ENCODE measurements at regions not wholly inside any gene's neighbourhood (a gene's known extent, or its start where the extent isn't known, plus 50 kb on each side); places are given as distances from the start of the nearest gene placed in this dataset.
"Not testable (repeated sequence)": the region's sequence is repeated elsewhere in the genome, so short reads cannot be mapped to it uniquely, and the experiment has no call there.

DNA sequence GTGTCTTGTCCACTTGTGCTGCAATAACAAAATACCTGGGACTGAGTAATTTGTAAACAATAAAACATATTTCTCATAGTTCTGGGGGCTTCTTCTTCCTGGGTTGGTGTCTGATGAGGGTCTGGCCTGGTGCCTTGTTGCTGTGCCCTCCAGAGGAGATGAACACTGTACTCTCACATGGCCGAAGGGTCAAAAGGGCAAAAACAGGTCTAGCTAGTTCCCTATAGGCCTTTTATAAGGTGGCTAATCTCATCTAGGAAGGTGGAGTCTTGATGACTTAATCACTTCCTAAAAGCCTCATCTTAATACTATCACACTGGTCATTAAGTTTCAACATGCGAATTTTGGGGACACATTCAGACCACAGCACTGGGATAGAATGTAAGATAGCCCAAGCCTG, 228.4 kb downstream of the TLE3 start:
- no peak for DNase-seq (ENCODE audit: extremely low spot score)
- TF ChIP-seq, protein P1, sequence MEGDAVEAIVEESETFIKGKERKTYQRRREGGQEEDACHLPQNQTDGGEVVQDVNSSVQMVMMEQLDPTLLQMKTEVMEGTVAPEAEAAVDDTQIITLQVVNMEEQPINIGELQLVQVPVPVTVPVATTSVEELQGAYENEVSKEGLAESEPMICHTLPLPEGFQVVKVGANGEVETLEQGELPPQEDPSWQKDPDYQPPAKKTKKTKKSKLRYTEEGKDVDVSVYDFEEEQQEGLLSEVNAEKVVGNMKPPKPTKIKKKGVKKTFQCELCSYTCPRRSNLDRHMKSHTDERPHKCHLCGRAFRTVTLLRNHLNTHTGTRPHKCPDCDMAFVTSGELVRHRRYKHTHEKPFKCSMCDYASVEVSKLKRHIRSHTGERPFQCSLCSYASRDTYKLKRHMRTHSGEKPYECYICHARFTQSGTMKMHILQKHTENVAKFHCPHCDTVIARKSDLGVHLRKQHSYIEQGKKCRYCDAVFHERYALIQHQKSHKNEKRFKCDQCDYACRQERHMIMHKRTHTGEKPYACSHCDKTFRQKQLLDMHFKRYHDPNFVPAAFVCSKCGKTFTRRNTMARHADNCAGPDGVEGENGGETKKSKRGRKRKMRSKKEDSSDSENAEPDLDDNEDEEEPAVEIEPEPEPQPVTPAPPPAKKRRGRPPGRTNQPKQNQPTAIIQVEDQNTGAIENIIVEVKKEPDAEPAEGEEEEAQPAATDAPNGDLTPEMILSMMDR (IDR thresholded peaks at IDR 0.05; ENCODE audit: control extremely low read depth, extremely low read depth, low read depth, missing control alignments) = no peak
- CTCF ChIA-PET = no interaction called here
- POLR2A ChIA-PET = no interaction called here

DNA sequence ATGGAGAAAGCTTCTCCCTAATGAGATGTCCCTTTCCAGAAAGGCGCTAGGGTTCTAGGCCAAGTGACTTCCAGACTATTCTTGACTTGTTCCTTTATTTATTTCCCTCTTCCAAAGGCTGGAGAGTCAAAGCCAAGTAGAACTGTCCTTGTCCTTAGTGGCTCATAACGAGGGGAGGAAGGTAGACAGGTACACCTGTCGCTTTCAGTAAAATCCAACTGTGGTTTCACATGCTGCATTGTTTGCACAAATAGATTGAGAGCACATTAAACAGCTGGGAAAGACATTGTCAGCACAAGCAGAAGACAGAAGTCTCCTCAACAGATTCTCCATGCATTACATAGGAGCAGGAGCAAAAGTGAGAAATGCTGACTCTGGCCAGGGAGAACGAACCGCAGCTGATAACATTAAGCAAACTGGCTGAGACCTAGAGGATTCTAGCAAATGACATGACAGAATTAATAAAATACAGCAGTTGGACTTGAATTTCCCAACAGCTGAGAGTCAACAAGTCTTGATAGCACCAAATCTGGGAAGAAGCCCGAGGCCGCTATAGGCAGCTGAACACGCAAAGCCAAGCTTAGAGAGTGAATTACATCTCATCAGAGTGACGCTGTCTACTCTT, 227.7 kb downstream of the TLE3 start:
- CTCF ChIA-PET = no interaction called here
- TF ChIP-seq, protein P1 (IDR thresholded peaks at IDR 0.05; ENCODE audit: control extremely low read depth, extremely low read depth, low read depth, missing control alignments) = no peak
- no peak for DNase-seq (ENCODE audit: extremely low spot score)
- POLR2A ChIA-PET = no interaction called here

DNA sequence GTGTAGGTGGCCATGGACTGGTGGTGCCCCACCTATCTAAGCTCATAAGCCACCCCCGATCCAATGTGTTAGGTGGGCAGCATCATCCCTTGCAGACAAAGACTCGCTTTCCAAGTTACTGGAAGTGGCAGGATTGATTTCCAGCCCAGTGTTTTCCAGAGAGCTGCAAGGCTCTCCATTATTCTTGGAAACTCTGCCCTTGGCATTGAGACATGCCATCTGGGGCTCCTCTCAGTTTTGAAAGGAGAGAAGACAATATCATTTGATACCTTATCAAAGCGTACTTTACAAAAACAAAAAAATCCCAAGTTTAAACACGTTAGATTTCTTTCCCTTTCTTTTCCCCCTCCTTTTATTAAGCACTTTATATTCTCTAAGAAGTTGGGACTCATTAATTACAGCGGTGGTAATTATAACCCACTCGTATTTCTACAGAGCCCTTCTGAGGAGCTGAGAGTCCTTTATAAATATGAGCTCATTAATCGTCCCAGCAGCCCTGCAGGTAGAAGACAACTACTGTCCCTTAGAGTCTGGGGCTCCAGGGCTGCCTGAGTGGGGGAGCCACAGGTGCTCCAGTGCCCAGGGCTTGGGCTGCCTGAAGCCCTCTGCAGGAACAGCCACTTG, 226.1 kb downstream of the TLE3 start:
- ChIA-PET POLR2A (no interaction called here), CTCF (interaction anchor here (1.0 to 1.2 kb wide), 2 partner anchors 11 to 22 kb away, joined by 3 read pairs; no protein-coding TSS in a partner anchor)
- TF ChIP-seq, protein P1 (IDR thresholded peaks at IDR 0.05; ENCODE audit: control extremely low read depth, extremely low read depth, low read depth, missing control alignments) = no peak
- DNase-seq (ENCODE audit: extremely low spot score) = no peak

DNA sequence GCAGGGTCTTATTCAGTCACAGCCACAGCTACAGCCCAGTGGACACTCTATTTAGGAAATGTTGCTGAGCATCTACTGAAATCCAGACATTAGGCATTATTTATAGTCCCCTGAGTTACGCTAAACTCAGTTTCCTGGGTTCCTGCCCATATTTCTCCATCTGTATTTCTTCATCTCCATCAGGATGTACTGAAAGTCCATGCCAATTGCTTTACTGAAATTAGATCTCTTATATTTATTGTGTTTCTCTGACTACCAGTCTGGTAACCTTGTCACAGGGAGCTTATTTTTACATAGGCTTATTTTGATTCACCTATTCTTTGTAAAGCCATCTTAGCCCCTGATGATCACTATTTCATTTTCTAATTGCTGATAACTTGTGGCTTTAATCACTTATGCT, 223.9 kb downstream of the TLE3 start:
- ChIA-PET POLR2A (no interaction called here), CTCF (interaction anchor here (1.0 to 1.5 kb wide), 3 partner anchors 9 to 594 kb away, joined by 3 read pairs; no protein-coding TSS in a partner anchor)
- TF ChIP-seq, protein P1 (IDR thresholded peaks at IDR 0.05; ENCODE audit: control extremely low read depth, extremely low read depth, low read depth, missing control alignments) = no peak
- no peak for DNase-seq (ENCODE audit: extremely low spot score)

DNA sequence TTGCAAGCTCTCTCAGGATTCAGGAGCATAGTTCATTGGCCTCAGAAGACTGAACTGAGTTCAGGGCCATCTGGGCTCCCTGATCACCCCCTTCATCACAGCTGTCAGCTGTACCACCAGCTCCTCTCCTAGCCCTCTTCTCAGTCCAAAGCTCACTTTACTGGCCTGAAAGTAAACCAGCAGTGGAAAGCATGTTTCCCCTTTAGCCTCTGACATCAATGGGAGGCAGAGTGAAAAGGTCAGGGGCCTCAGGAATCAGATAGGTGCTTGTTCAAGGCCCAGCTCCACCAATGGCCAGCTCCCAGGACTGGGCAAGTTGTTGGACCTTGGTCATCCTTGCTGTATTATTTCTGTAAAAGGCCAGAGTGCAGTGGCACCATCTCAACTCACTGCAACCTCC, 223.4 kb downstream of the TLE3 start:
- CTCF ChIA-PET = interaction anchor here (1.0 to 1.5 kb wide), 3 partner anchors 8 to 593 kb away, joined by 3 read pairs; no protein-coding TSS in a partner anchor

DNA sequence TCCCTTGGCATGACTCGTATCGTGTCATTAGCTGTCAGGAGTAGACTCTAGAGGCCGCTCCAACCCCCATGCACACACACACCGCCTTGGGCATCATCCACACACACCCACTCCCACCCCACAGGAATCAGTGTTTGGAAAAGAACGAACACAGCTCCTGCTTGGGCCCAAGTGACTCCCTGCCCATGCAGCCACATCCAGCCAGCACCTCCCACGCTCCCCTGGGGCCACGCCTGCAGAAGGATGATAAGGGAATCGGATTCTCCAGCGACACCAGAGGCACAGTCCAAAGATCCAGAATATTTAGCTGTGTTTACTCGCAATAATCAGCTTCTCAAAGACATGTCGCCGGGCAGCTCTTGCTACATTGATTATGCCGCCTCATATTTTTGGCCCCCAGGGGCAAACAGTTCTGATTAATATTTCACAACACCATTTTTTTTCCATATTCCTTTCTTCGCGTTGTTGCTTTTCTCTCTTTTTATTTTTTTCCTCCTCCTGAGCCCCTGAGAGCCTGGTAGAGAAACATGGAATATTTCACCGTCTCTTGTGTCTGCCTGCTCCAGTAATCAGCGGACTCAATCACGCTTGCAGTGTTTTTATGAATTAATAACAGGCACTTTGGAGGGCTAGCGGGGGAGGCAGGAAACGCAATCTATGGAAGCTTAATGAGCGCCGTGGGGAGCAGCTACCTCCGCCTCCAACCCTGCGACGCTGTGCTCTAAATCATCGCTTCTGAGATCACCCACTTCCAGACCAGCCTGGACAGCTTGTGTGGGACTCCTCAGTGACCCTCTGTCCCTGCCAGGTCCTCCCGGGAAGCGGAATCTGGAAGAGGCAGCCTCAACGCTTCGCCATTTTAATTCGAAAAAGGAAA, 221.4 kb downstream of the TLE3 start:
- TF ChIP-seq, protein P1 (IDR thresholded peaks at IDR 0.05; ENCODE audit: control extremely low read depth, extremely low read depth, low read depth, missing control alignments) = no peak
- ChIA-PET CTCF (interaction anchor here (2.2 kb wide), 1 partner anchor 10 kb away, joined by 5 read pairs; no protein-coding TSS in a partner anchor), POLR2A (no interaction called here)
- no peak for DNase-seq (ENCODE audit: extremely low spot score)

More for the DNA sequence above, 223.4 kb downstream of the TLE3 start:
- no peak for DNase-seq (ENCODE audit: extremely low spot score)
- POLR2A ChIA-PET = no interaction called here
- TF ChIP-seq, protein P1 (IDR thresholded peaks at IDR 0.05; ENCODE audit: control extremely low read depth, extremely low read depth, low read depth, missing control alignments) = no peak

DNA sequence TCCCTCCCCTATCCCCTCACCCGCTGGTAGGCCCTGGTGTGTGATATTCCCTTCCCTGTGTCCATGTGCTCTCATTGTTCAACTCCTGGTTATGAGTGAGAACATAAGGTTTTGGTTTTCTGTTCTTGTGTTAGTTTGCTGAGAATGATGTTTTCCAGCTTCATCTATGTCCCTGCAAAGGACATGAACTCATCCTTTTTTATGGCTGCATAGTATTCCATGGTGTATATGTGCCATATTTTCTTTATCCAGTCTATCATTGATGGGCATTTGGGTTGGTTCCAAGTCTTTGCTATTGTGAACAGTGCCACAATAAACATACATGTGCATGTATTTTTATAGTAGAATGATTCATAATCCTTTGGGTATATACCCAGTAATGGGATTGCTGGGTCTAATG, 217.8 kb downstream of the TLE3 start:
- DNase-seq (ENCODE audit: extremely low spot score); POLR2A ChIA-PET; CTCF ChIA-PET: not testable (repeated sequence)

Measured in GM10248 (cell line).